Epithelial cell of proximal tubule (primary cell): ENCODE measurements at regions not wholly inside any gene's neighbourhood (a gene's known extent, or its start where the extent isn't known, plus 50 kb on each side); places are given as distances from the start of the nearest gene placed in this dataset.

Experiments
- DNase-seq: peaks from one replicate; pipeline ENCODE4 v3.0.0-alpha.2; 2011; ENCODE audit warnings: low read depth
- H3K4me3 ChIP-seq: 2 replicates; pipeline ENCODE4 v1.5.1; 2011; ENCODE audit warnings: low read depth, mild to moderate bottlenecking, low read length
- TF ChIP-seq, protein P1 (sequence below): conservative IDR thresholded peaks from 2 replicates; pipeline ENCODE4 v1.5.1; 2012; ENCODE audit warnings: low read depth, mild to moderate bottlenecking, low read length

DNA sequence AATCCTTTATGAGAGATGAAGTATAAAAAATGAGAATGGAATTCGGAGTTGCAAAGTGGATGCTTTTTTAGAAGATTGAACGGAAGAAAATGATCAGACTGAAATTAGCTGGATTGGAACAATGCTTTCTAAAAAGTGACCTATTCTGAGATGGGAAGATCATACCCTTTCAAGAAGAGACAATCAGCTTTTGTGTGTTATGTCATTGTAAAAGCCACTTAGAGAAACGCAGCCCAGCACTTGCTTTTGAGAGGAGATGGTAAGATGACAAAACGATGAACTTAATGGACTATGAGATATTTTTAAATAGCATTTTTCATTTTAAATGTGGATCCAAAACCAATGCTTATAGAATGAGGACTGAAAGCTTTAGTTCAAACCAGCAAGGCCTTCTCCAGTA is 871.4 kb upstream of the KLHL29 start:
- DNase-seq: no peak
- H3K4me3 ChIP-seq: no peak overlapping the region
- TF ChIP-seq, protein P1, sequence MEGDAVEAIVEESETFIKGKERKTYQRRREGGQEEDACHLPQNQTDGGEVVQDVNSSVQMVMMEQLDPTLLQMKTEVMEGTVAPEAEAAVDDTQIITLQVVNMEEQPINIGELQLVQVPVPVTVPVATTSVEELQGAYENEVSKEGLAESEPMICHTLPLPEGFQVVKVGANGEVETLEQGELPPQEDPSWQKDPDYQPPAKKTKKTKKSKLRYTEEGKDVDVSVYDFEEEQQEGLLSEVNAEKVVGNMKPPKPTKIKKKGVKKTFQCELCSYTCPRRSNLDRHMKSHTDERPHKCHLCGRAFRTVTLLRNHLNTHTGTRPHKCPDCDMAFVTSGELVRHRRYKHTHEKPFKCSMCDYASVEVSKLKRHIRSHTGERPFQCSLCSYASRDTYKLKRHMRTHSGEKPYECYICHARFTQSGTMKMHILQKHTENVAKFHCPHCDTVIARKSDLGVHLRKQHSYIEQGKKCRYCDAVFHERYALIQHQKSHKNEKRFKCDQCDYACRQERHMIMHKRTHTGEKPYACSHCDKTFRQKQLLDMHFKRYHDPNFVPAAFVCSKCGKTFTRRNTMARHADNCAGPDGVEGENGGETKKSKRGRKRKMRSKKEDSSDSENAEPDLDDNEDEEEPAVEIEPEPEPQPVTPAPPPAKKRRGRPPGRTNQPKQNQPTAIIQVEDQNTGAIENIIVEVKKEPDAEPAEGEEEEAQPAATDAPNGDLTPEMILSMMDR: no peak

DNA sequence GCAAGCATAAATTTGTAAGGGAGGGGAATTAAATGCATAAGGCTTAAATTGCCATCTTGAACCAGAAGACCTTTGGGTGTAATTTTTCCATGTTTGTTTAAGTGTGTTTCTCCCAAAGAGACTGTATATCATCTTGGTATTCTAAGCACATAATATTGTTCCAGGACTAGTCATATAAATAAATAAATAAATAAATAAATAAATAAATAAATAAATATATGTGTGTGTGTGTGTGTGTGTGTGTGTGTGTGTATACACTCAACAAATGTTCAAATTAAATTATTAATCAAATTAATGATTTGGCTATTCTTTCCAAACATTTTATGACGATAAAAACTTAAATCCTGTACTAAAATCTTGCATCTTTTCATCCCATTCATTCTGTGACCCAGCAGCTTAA is 867.8 kb upstream of the KLHL29 start:
- DNase-seq: no peak
- H3K4me3 ChIP-seq: no peak overlapping the region
- TF ChIP-seq, protein P1: no peak

DNA sequence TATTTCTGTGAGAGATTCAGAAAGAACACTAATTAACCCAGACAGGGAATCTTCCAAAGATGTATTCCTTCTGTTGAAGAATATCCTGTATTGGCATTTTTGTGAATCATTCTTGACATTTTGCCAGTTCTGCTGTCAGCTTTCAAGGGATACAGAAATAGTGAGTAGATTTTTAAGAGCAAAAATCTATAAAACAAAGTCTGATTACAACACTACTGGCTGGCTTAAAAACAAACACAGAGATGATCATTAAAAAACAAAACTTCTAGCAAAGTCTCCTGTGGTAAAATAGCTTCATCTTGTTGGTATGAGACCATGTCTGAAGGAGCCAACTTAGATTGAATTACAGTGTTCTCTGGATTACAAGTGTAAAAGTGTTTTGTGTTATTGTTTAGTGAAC is 866.3 kb upstream of the KLHL29 start:
- no peak overlapping the region for H3K4me3 ChIP-seq
- DNase-seq: no peak
- TF ChIP-seq, protein P1: no peak

DNA sequence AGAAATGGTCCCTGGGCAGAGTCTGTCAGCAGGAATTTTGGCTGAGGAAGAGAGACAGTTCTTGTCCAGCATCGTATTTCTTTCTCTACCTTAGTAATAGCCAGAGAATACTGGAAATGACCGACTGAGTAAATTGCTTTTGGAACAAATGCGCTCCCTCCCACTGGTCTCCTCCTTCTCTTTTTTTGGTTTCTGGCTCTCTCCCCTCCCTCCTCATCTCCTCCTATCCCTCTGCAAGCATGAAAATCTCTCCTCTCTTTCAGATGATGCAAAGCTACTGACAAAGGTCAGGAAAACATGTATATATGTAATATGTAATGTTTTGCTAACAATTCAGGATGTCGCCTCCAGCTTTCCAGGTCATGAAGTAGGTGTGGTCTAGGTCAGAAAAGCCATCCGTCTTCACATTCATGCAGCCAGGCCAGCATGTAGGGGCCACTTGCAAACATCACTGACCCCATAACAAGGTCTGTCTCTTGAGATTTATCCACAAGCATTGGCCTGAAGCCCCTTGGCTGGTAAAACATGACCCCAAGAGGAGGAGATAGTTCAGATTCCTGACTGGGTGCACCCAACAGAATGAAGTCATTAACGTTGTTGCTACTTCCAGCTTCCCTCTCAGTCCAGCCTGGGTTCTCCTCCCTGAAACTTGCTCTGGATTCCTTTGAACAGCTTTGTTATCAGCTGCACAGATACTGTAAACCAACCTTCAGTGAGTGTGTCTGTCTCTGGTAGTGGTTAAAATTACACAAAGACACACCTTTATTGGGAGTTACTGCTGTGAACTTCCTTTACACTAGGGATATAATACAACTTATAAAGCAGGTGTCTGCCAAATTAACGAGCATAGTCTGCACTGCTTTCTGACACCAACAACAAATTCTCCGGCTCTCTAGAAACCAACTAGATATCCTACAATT is 864.4 kb upstream of the KLHL29 start:
- DNase-seq: no peak
- TF ChIP-seq, protein P1: no peak
- no peak overlapping the region for H3K4me3 ChIP-seq

DNA sequence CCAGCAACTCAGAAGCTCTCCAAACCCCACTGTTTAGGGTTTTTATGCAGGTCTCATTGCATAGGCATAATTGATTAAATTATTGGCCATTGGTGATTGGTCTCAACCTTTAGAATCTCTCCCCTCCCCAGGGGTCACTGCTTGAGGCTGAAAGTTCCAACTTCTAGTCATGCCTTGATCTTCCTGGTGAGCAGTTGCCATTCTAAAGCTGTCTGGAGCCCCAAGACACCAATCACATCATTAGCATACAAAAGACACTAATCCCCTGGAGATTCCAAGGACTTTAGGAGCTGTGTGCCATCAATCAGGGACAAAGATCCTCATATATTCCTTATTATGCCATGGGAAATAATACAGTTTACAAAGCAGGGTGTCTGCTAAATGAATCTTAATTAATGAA is 863.4 kb upstream of the KLHL29 start:
- TF ChIP-seq, protein P1: no peak
- no peak for DNase-seq
- H3K4me3 ChIP-seq: no peak overlapping the region

DNA sequence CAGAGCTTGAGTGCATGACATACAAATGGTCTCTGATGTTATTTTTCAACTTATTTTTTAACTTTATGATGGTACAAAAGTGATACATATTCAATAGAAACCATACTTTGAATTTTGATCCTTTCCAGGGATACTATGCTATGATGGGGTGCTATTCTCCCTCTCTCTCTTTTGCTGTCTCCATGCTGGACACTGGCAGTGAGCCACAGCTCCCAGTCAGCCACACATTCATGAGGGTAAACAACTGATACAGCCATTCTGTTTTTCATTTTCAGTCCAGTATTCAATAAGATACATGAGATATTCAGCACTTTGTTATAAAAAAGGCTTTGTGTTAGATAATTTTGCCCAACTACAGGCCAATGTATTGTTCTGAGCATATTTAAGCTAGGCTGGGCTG is 859.3 kb upstream of the KLHL29 start:
- DNase-seq: no peak
- TF ChIP-seq, protein P1: no peak
- no peak overlapping the region for H3K4me3 ChIP-seq

DNA sequence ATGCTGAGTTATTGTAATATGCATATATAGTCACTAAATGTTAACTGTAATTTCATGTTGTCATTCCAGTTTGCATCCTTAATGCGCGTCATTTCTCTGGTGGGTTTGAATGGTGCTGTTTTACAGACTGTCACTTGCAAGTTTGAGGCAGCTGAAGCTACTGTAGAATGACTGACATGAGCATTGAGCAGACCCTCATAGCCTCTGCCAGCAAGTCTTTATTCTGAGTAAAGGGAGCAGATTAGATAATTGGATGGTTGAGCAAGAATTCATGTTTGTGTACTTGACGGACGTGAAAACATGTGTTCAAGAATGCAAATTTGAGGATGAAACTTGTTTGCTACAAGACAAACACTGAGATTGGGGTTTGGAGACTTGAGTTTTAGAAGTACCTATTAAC is 854.8 kb upstream of the KLHL29 start:
- no peak for DNase-seq
- H3K4me3 ChIP-seq: no peak overlapping the region
- TF ChIP-seq, protein P1: no peak
